ENCODE measurements at regions not wholly inside any gene's neighbourhood (a gene's known extent, or its start where the extent isn't known, plus 50 kb on each side); places are given as distances from the start of the nearest gene placed in this dataset.
"Not testable (repeated sequence)": the region's sequence is repeated elsewhere in the genome, so short reads cannot be mapped to it uniquely, and the experiment has no call there.

GRCh38 chr12:94856324-94856723 lies 147.2 kb downstream of the NDUFA12 start:
- ATAC-seq (no peak), DNase-seq (no peak)
- 81% methylated on average over 2 of the region's 2 CpGs for WGBS
- Histone ChIP-seq H3K4me3 (ENCODE audit: low read length) (no peak overlapping the region), H3K4me1 (ENCODE audit: control insufficient read depth, insufficient read depth, low read length) (no peaks in the 10 kb centered on the region), H3K27ac (ENCODE audit: low read length) (no peak overlapping the region), H3K9me3 (ENCODE audit: control insufficient read depth, low read length) (no peaks in the 10 kb centered on the region), H3K27me3 (ENCODE audit: control insufficient read depth, insufficient read depth) (no peaks in the 10 kb centered on the region)
- intact Hi-C loops (cut with DNase I), result no loop called here

- DNase-seq (no peak), ATAC-seq (no peak)
- no peak overlapping the region for H3K27ac ChIP-seq (ENCODE audit: low read length)
- 77% methylated on average over 6 of the region's 6 CpGs for WGBS
- no peaks in the 10 kb centered on the region for H3K4me1 ChIP-seq (ENCODE audit: control insufficient read depth, insufficient read depth, low read length)
- H3K9me3 ChIP-seq (ENCODE audit: control insufficient read depth, low read length), result no peaks in the 10 kb centered on the region
- H3K4me3 ChIP-seq (ENCODE audit: low read length), result no peak overlapping the region
- H3K27me3 ChIP-seq (ENCODE audit: control insufficient read depth, insufficient read depth), result no peaks in the 10 kb centered on the region
- intact Hi-C loops (cut with DNase I), result no loop called here
Observed at GRCh38 chr12:94855853-94856252, 147.6 kb downstream of the NDUFA12 start.

- no peak overlapping the region for H3K4me3 ChIP-seq (ENCODE audit: low read length)
- H3K4me1 ChIP-seq (ENCODE audit: control insufficient read depth, insufficient read depth, low read length), result no peaks in the 10 kb centered on the region
- WGBS, result 74% methylated on average over 2 of the region's 2 CpGs
- H3K9me3 ChIP-seq (ENCODE audit: control insufficient read depth, low read length), result no peaks in the 10 kb centered on the region
- no peak overlapping the region for H3K27ac ChIP-seq (ENCODE audit: low read length)
- no peak for ATAC-seq
- no peak for DNase-seq
- intact Hi-C loops (cut with DNase I), result no loop called here
- H3K27me3 ChIP-seq (ENCODE audit: control insufficient read depth, insufficient read depth), result no peaks in the 10 kb centered on the region
Observed at GRCh38 chr12:94851396-94852028, 152.0 kb downstream of the NDUFA12 start.

- intact Hi-C loops (cut with DNase I), result no loop called here
- no peaks in the 10 kb centered on the region for H3K9me3 ChIP-seq (ENCODE audit: control insufficient read depth, low read length)
- DNase-seq (no peak), ATAC-seq (no peak)
- H3K4me3 ChIP-seq (ENCODE audit: low read length), result no peak overlapping the region
- H3K4me1 ChIP-seq (ENCODE audit: control insufficient read depth, insufficient read depth, low read length), result no peaks in the 10 kb centered on the region
- no peaks in the 10 kb centered on the region for H3K27me3 ChIP-seq (ENCODE audit: control insufficient read depth, insufficient read depth)
- WGBS, result 77% methylated on average over 5 of the region's 5 CpGs
- no peak overlapping the region for H3K27ac ChIP-seq (ENCODE audit: low read length)
Observed at GRCh38 chr12:94849411-94849976, 154.0 kb downstream of the NDUFA12 start.

- H3K9me3 ChIP-seq (ENCODE audit: control insufficient read depth, low read length), result no peaks in the 10 kb centered on the region
- no peak for DNase-seq
- no peak overlapping the region for H3K27ac ChIP-seq (ENCODE audit: low read length)
- H3K4me1 ChIP-seq (ENCODE audit: control insufficient read depth, insufficient read depth, low read length), result no peaks in the 10 kb centered on the region
- ATAC-seq, result no peak
- no peaks in the 10 kb centered on the region for H3K27me3 ChIP-seq (ENCODE audit: control insufficient read depth, insufficient read depth)
- intact Hi-C loops (cut with DNase I), result no loop called here
- 94% methylated on average over 4 of the region's 4 CpGs for WGBS
- H3K4me3 ChIP-seq (ENCODE audit: low read length), result no peak overlapping the region
Observed at GRCh38 chr12:94848966-94849365, 154.5 kb downstream of the NDUFA12 start.

GRCh38 chr12:94845110-94845509 lies 158.4 kb downstream of the NDUFA12 start:
- 89% methylated on average over 8 of the region's 8 CpGs for WGBS
- intact Hi-C loops (cut with DNase I), result no loop called here
- Histone ChIP-seq H3K27me3 (ENCODE audit: control insufficient read depth, insufficient read depth) (no peaks in the 10 kb centered on the region), H3K4me3 (ENCODE audit: low read length) (no peak overlapping the region), H3K27ac (ENCODE audit: low read length) (no peak overlapping the region), H3K4me1 (ENCODE audit: control insufficient read depth, insufficient read depth, low read length) (no peaks in the 10 kb centered on the region), H3K9me3 (ENCODE audit: control insufficient read depth, low read length) (no peaks in the 10 kb centered on the region)
- DNase-seq (no peak), ATAC-seq (no peak)

GRCh38 chr12:94844452-94844851 lies 159.0 kb downstream of the NDUFA12 start:
- no peaks in the 10 kb centered on the region for H3K27me3 ChIP-seq (ENCODE audit: control insufficient read depth, insufficient read depth)
- no peaks in the 10 kb centered on the region for H3K4me1 ChIP-seq (ENCODE audit: control insufficient read depth, insufficient read depth, low read length)
- intact Hi-C loops (cut with DNase I), result no loop called here
- ATAC-seq (no peak), DNase-seq (no peak)
- H3K4me3 ChIP-seq (ENCODE audit: low read length), result no peak overlapping the region
- WGBS, result 91% methylated on average over 3 of the region's 3 CpGs
- no peaks in the 10 kb centered on the region for H3K9me3 ChIP-seq (ENCODE audit: control insufficient read depth, low read length)
- no peak overlapping the region for H3K27ac ChIP-seq (ENCODE audit: low read length)

- Histone ChIP-seq H3K4me1 (ENCODE audit: control insufficient read depth, insufficient read depth, low read length) (no peaks in the 10 kb centered on the region), H3K9me3 (ENCODE audit: control insufficient read depth, low read length) (no peaks in the 10 kb centered on the region), H3K27me3 (ENCODE audit: control insufficient read depth, insufficient read depth) (no peaks in the 10 kb centered on the region), H3K4me3 (ENCODE audit: low read length) (no peak overlapping the region), H3K27ac (ENCODE audit: low read length) (no peak overlapping the region)
- intact Hi-C loops (cut with DNase I), result no loop called here
- ATAC-seq (no peak), DNase-seq (no peak)
- WGBS, result 76% methylated on average over 5 of the region's 5 CpGs
Observed at GRCh38 chr12:94841904-94842610, 161.4 kb downstream of the NDUFA12 start.

GRCh38 chr12:94841177-94841576 lies 162.3 kb downstream of the NDUFA12 start:
- DNase-seq (no peak), ATAC-seq (no peak)
- intact Hi-C loops (cut with DNase I), result no loop called here
- Histone ChIP-seq H3K9me3 (ENCODE audit: control insufficient read depth, low read length) (no peaks in the 10 kb centered on the region), H3K4me3 (ENCODE audit: low read length) (no peak overlapping the region), H3K27ac (ENCODE audit: low read length) (no peak overlapping the region), H3K27me3 (ENCODE audit: control insufficient read depth, insufficient read depth) (no peaks in the 10 kb centered on the region), H3K4me1 (ENCODE audit: control insufficient read depth, insufficient read depth, low read length) (no peaks in the 10 kb centered on the region)
- 30% methylated on average over 3 of the region's 3 CpGs for WGBS

- no peaks in the 10 kb centered on the region for H3K9me3 ChIP-seq (ENCODE audit: control insufficient read depth, low read length)
- 94% methylated on average over 5 of the region's 5 CpGs for WGBS
Observed at GRCh38 chr12:94839347-94839746, 164.2 kb downstream of the NDUFA12 start.

GRCh38 chr12:94836952-94837670 lies 166.4 kb downstream of the NDUFA12 start:
- intact Hi-C loops (cut with DNase I); H3K27me3 ChIP-seq (ENCODE audit: control insufficient read depth, insufficient read depth); ATAC-seq; H3K9me3 ChIP-seq (ENCODE audit: control insufficient read depth, low read length); H3K4me1 ChIP-seq (ENCODE audit: control insufficient read depth, insufficient read depth, low read length); DNase-seq; H3K27ac ChIP-seq (ENCODE audit: low read length); H3K4me3 ChIP-seq (ENCODE audit: low read length): not testable (repeated sequence)
- WGBS, result 89% methylated on average over 13 of the region's 13 CpGs

More at GRCh38 chr12:94839347-94839746, 164.2 kb downstream of the NDUFA12 start:
- H3K4me1 ChIP-seq (ENCODE audit: control insufficient read depth, insufficient read depth, low read length), result no peaks in the 10 kb centered on the region
- intact Hi-C loops (cut with DNase I), result no loop called here
- no peak overlapping the region for H3K27ac ChIP-seq (ENCODE audit: low read length)
- ATAC-seq (no peak), DNase-seq (no peak)
- H3K27me3 ChIP-seq (ENCODE audit: control insufficient read depth, insufficient read depth), result no peaks in the 10 kb centered on the region
- no peak overlapping the region for H3K4me3 ChIP-seq (ENCODE audit: low read length)
